Esophagus mucosa (tissue), 1 donor: ENCODE measurements at regions not wholly inside any gene's neighbourhood (a gene's known extent, or its start where the extent isn't known, plus 50 kb on each side); places are given as distances from the start of the nearest gene placed in this dataset.

Experiments used
- ATAC-seq: fragments of 200-7000 bp; cut with Tn5 transposase; one replicate; pipeline ENCODE4 v1.9.1; 2020
- donor health status: DM: yes; HTN: yes; CAD: no.

DNA sequence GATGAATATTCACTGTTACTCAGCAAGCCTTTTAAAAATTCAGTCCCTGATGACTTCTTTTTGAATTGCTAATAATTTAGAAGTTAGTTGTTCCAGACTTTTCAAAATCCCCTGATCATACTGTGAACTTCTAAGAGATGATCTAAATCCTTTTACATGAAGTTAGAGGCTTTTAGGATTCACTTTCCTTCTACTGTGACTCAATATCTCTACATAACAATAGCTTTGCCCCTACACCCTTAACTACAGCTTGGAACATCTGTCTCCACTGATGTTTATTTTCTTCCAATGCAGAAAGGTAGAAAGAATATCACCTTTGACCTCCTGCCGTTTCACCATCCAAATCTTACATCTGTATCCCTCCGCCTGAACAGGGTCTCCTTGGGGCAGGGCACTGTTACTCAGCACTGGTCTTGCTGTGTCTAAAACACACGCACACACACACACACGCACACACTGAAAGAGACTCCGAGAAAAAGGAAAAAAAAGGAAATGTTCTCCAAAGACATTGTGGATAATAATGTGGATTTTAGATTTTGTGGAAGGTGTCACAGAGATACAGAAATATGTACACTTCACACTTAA lies 111.6 kb upstream of the GPRIN3 start:
- no peak for ATAC-seq

DNA sequence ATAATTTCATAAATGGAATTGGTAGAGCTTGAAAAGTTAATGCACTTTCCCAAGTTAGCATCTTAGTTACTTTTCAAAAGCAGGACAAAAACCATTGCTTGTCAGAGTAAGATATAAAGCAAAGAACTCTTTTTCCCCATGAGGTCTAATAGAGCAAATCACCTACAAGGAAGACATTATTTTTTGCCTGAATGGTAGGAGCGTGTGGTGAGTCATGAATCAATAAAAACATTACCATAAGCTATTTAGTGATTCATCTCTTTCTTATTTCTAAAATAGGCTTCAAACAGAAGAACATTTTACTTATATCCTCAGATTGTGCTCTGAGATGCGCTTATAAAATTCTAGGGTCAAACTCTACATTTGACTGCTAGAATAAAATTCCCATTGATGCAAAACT lies 109.4 kb upstream of the GPRIN3 start:
- ATAC-seq: no peak

DNA sequence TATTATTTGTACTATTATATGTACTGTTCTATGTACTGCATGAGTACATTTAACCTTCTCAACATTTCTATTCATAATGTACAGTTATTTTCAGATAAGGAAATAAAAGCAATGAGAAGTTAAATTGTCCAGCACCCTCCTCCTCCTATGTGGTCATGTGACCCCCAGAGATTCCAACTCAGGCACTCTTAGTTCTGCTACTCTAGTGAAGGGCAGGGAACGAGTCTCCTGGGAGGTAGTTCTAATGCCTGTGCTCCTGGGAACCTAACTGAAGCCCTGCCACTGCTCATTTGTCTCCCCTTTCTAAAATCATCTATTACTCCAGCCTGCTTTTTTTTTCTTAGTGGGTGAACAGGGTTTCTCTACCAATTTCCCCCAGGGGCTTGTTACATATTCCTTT lies 105.9 kb upstream of the GPRIN3 start:
- no peak for ATAC-seq

DNA sequence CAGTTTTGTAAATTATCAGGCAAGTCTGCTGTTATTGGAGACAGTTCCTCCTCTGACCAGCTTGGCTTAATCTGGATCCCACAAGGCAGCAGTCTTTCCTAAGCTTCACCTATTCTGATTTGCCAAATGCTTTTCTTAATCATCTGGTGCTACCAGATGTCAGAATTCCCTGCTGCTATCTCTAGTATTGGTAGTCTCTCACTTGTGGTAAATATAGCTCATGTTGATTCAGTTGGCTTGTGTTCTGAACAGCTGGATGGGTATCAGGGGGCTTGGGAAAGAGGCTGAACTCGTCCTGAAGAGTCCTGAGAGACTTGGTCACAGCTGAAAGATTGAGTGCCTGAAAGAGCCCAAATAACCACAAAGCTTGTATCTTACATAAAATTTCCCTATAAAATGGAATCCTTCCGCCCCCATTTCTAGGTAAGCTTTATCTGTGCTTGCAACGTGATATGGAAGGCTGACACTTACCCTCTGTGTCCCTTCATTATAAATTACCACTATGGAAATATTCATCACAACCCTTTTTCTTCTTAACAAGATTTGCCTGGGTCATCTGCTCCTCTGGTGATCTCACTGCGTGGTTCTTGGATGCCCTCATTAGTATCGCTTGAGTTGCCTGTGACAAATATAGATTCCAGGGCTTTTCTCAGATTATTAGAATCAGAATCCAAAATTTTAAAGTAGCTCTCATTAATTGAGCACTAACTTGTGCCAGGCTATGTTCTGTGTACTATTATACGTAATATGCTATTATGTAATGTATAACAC lies 104.1 kb upstream of the GPRIN3 start:
- ATAC-seq: no peak

DNA sequence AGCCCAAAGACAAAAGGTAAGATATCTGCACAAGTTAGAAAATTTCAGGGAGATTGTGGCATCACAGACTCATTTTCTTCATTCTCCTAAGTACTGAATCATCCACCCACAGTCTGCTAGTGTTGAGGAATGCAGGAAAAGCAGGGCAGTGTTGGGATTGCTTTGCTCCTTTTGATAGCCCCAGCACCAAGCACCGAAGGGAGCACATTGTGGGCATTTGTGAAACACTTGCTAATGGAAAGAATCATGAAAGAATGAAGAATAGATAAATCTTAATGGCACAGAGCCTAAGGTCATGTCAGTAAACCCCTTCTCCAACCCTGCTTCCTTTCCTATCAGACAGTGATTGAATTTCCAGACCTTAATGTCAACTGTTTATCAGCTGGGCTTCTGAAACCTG lies 103.1 kb upstream of the GPRIN3 start:
- no peak for ATAC-seq

DNA sequence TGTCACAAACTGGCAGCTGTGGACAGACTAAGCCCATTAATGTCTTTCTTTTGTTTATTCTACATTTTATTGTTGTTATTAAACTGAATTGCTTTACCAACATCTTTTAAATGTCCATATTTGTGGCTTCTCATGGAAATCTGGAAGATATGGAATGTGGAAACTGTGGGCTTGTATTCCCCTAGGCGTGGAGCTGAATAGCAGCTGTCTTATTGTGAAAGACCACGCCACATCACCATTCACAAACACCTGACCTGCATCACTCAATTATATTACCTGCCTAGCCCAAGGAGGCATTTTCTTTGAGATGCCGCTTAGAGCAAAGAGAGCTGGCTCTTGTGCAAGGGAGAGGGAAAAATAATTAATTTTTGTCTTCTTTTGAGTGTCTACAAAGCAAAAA lies 96.9 kb upstream of the GPRIN3 start:
- ATAC-seq: no peak

DNA sequence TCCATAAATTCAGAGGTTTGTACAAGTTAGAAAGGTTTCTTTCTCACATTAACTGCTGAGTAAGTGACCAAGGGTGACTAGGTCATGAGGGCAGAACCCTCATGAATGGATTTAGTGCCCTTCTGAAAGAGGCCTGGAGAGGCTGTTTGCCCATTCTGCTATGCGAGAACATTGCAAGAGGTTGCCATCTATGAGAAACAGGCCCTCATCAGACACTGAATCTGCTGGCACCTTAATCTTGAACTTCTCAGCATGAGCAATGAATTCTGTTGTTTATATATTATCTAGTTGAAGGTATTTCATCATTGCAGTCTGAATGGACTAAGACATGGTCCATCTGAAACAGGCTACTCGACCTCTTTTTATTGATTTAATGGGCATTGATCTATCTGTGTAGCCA lies 96.2 kb upstream of the GPRIN3 start:
- ATAC-seq: no peak

DNA sequence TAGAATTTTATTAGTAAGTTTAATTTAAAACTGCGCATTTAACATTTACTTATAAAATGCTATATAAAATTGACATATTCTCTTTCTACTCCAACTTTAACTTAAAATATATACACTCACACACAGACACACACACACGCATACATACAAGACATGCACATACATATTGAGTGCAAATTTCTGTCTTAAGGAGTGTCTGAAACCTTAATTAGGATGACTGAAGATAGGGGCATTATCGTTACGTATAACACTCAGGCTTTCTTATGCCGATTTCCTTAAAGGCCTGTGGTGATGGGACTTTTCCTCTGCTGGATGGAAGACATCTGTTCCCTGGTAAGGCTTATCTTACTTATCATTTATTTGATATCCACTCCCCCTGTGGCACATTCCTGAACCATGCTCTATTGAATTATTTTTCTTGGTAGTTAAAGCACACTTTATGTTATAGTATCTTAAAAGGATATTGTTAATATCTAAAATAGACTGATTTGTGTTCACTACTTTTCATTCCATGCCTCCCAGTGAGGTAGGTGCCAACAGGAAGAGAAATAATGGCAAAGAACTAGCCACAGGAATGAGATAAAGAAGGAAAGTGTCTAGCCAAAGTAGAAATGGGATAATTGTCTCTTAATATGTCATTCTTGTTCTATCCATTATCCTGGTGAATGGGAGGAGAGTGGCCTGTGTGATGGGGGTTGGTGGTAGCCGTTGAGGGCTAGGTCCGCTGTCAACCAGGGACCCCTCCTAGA lies 92.9 kb upstream of the GPRIN3 start:
- no peak for ATAC-seq

DNA sequence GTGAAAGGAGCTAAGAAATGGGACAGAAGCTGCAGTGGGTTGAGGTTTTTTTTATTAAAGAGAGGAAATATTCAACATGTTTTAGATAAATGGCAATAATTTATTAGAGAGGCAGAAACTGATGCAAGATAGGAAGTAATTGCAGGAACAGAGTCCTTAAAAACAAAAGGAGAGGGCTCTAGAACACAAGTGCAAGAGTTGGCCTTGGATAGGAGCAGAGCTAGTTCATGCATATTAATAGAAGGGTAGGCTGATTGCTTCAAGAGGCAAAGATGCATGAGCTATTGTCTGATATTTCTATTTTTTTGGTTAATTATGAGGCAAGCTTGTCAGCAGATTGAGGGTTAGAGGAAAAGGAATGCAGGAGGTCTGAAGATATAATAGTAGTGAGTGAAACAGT lies 91.0 kb upstream of the GPRIN3 start:
- ATAC-seq: no peak

DNA sequence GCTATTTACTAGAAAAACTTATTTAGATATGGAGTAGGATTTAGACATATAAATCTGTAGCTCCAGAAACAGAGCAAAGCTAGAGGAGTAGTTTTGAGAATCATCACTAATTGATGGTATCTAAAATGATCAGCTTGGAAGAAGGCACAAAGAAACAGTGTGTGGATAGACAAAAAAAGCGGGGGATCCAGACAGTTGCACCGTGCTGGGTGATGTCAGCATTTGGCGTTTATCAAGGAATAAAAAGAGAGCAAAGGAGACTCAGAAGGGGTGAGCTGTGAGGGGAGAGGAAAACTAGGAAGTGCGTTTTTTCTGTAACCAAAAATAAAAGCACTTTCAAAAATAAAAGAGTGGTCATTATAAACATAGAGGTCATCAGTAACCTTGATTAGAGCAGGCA lies 90.5 kb upstream of the GPRIN3 start:
- ATAC-seq: no peak

DNA sequence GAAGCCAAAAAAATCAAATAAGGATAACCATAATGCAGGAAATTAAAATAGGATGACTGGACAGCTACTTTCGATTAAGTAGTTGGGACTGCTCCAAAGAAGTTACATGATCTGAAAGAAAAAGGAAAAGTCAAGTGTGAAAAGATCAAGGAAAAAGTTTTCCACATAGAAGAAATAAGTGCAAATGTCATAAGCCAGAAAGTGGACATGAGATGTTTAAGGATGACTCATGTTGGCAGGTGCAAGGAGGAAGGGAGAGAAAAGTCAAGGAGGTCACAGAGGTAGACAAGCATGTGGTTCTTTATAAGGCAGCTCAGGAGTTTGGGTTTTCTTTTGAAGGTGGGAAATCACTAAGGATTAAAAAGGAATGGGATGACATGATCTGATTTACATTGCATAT lies 89.8 kb upstream of the GPRIN3 start:
- no peak for ATAC-seq

DNA sequence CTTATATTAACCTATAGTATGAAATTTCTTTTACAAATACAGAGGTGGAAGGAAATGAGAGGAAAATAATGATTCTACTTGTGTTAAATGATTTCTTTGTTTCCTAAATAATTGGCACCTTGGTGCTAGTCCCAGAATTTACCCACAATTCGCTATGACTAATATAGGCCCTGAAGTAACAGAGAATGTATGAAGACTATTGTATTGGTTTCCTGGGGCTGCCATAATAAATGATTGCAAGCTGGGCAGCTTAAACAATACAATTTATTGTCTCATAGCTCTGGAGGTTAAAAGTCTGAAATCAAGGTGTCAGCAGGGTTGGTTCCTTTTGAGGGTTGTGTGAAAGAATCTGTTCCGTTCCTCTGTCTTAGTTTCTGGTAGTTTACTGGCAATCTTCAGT lies 74.8 kb upstream of the GPRIN3 start:
- ATAC-seq: no peak

DNA sequence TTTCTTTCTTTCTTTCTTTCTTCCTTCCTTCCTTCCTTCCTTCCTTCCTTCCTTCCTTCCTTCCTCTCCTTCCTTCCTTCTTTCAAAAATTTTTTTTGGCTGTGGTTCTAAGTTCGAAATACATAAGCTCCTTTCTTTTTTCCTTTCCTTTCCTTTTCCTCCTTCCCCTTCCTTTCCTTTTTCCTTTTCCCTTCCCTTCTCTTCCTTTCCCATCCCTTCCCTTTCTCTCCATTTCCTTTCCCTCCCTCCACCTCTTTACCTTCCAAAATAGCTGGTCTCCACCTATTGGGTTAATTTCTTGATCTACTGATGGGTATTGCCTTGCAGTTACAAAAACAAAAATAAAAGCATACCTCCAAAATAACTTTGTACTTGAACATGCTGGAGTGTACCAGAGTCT lies 73.4 kb upstream of the GPRIN3 start:
- ATAC-seq: no peak

DNA sequence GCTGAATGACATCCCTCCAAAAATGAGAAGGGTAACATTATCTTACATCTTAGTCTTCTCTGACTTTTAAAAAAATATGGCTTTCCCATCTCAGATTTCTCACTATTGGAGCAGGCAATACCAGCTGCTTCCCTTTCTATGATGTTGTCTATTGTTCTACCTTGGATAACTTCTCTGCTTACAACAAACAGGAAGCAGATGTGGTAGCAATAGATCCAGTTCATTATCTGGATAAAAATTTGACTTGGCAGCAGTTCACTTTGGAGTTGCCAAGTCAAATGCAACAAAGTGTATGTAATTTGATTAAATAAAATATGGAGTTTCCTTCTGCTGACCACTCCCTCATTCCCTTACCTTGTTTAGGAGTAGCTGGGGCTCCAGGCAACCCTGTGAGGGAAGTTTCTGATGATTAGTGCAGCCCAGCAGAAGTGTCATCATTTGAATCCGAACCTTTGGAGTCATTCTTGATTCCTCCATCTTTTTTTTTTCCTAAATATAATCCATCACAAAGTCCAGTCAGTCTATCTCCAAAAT lies 72.0 kb upstream of the GPRIN3 start:
- no peak for ATAC-seq

DNA sequence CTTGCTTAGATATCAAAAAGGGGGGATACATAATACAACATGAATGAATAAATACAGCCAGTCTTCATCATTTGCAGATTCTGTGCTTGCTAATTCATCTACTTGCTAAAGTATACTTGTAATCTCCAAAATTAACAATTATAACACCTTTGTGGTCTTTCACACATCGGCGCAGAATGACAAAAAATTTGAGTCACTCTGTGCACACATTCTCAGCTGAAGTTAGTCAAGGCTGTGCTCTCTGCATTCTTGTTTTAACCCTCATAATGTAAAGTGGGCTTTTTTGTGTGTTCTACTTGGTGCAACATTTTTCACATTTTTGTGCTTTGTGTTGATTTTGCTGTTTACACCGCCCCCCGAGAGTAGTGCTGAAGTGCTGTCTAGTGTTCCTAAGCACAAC lies 65.8 kb upstream of the GPRIN3 start:
- no peak for ATAC-seq

DNA sequence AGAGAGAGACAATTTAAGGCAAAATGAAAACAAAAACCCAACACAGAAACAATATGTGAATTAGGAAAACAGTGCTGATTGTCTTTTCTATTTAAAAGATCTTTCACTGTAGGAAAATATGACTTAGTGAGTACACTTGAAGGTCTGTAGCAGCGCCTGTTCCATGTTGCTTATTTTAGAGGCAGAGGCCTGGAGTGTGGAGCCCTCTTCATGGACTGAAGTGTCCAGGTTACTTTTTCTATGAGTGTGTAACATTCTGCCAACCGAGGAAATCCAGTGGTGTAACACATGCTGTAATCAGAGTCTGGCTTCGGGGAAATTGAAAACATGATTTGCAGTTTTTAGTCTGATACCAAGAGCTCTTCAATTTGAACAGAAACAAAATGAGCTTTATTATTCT lies 64.0 kb upstream of the GPRIN3 start:
- no peak for ATAC-seq

DNA sequence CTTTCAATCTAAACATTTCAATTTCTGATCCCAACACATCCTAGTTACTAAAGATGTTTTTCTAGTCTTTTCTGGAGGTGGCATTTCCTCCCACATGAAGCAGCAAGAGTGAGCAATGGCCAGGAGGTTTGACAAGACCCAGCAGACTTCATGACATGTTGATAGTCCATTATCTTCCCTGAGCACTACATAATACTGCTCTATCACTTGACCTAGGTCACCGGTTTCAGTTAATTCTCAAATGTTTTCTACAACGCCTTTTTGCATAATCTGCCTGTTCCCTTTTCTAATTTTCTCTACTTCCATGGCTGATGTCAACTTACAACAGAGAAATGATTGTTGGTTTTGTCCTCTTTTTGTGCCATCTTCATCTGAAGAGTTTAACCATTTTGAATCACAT lies 62.0 kb upstream of the GPRIN3 start:
- no peak for ATAC-seq

DNA sequence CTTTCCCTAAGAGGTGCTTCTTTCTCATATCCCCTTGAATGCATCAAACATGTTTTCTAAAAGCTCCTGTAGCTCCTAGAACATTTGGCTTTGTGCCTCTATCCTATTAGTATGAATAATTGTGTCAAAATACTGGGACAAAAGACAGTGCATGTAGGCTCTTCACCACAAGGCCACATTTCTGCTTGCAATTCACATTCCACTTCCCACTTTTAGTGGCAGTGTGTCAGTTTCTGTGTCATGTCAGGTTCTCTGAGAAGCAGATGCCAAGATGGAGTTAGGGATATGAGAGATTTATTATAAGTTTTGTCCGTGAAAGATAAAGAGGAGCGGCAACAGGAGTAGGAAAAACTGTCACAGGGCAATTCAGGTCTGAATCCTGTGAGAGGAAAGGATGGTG lies 61.3 kb upstream of the GPRIN3 start:
- no peak for ATAC-seq

DNA sequence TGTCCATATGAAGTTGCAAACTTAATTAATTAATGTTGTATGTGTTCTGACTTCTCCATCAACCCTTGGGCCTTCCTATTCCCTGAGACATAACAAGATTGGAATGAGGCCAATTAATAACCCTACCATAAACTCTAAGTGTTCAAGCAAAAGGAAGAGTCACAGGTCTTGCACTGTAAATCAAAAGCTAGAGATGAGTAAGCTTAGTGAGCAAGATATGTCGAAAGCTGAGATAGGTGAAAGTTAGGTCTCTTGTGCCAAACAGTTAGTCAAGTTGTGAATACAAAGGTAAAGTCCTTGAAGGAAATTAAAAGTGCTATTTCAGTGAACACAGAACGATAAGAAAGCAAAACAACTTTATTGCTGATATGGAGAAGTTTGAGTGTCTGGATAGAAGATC lies 58.2 kb upstream of the GPRIN3 start:
- no peak for ATAC-seq

DNA sequence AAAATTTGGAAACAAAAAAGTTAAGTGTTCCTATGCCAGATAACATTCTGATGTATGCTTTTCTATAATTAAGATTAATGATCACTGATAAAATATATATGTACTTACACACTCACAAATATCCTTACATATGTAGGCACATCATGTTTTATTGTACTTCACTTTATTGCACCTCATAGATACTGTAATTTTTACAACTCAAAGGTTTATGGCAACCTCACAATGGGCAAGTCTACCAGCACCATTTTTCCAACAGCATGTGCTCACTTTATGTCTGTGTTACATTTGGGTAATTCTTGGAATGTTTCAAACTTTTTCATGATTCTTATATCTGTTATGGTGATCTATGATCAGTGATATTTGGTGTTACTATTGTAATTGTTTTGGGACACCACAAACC lies 57.8 kb upstream of the GPRIN3 start:
- no peak for ATAC-seq

DNA sequence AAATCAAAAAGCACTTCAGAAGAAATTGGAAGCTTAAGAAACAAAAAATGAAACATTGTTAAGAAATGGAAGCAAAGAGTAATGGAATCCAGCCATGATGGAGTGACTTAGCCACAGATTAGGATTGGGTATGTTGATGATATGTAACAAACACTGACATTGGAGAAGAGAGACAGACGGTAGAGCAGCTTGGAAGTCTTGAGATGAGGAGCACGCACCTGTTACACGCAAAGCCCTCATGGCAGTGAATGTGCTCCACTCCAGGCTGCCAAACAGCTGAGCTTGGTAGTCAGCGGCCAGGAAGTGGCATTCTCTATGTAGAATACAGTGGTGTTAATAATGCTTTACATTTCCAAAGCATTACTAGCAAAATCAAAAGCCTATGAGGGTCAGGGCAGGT lies 56.9 kb upstream of the GPRIN3 start:
- no peak for ATAC-seq

DNA sequence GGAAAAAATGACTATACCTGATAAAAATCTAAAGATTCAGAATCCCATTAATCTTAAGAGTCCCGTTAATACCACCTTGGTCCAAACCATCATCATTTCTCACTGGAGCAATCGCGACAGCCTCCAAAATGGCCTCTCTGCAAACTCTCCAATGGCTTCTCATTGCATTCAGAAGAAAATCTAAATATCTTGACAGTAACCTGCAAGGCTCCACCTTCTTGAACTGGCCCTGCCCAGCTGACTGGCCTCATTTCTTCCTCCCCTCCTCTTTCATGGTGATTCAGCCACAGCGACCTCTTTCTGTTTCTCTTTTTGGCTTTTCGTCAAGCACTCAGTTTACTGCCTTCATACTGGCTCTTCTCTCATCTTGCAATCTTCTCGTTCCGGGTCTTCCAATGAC lies 56.2 kb upstream of the GPRIN3 start:
- ATAC-seq: no peak

DNA sequence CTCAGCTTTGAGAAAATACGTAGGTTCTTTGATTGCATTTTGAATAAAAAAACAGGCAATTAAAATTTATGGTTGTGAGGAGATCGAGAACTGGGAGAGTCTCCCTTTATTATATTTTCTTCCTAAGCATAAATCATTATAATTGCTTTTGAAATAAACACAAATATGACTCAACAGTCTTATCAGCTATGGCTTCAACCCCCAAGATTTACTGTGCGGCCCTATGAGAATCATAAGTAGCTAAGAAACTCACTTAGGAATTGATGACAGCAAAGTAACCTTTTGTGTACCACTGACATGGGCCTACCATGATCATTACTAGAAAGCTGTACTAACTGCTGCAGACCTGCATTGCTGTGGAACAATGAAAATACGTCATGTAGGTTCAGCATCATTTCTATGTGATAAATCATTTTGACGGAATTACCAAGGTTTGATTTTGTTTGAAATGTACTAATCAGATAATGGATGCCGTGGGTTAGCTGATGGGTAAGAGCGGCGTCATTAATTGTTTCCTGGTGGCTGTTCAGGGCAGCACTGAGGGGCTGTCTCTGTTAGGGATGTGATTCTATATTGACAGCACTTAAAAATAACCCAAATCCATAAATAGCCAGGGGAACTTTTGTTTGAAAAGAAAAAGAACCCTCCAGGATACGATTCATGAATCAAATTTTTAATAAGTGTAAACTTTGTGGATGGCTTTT lies 51.5 kb upstream of the GPRIN3 start:
- ATAC-seq: no peak
